ENCODE measurements at regions not wholly inside any gene's neighbourhood (a gene's known extent, or its start where the extent isn't known, plus 50 kb on each side); places are given as distances from the start of the nearest gene placed in this dataset.

- no peak for TF ChIP-seq CTCF (IDR thresholded peaks at IDR 0.05; ENCODE audit: low read depth, low read length)
- H3K27ac ChIP-seq = no peak overlapping the region
- H3K27me3 ChIP-seq (ENCODE audit: insufficient read depth, low read depth, severe bottlenecking) = no peaks in the 10 kb centered on the region
- no peak overlapping the region for H3K4me3 ChIP-seq (ENCODE audit: low read depth, low read length)
- no peaks in the 10 kb centered on the region for H3K9me3 ChIP-seq (ENCODE audit: severe bottlenecking)
- H3K36me3 ChIP-seq = no peaks in the 10 kb centered on the region
- DNase-seq = peak; percentile 9
Observed at GRCh38 chr2:181807526-181807925, 84.0 kb upstream of the ITPRID2 start.

GRCh38 chr2:181810823-181811695, 80.5 kb upstream of the ITPRID2 start:
- no peaks in the 10 kb centered on the region for H3K36me3 ChIP-seq
- TF ChIP-seq CTCF (IDR thresholded peaks at IDR 0.05; ENCODE audit: low read depth, low read length) = no peak
- no peak for DNase-seq
- H3K27ac ChIP-seq = no peak overlapping the region
- no peaks in the 10 kb centered on the region for H3K27me3 ChIP-seq (ENCODE audit: insufficient read depth, low read depth, severe bottlenecking)
- H3K4me3 ChIP-seq (ENCODE audit: low read depth, low read length) = no peak overlapping the region
- H3K9me3 ChIP-seq (ENCODE audit: severe bottlenecking) = no peaks in the 10 kb centered on the region

DNA sequence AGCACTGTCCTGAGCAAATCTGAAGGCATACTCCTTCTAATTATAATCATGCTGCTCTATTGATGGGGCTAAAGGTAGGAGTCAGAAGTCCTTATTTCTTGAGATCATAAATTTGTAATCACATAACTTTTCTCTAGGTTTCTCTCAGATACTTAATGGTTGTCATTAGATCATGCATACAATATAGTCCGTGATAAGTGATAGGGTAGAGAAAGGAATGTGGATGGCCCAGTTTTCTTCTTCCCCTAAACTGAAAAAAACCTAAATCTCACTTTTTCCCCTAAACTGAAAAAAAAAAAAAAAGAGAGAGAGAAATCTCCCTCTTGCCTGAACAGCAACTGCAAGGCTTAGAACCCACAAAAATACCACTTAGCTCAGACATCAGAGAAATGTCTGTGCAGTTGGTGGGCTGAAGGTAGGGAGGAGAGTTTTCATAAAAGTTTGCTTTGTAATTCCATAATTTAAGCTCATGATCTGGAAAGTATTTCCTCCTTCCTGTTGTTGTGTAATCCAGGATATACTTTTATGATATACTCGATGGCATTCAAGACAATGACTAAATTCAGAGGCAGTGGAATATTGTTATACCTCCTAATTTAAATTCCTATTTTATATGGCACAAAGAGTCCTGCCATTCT, 79.3 kb upstream of the ITPRID2 start:
- TF ChIP-seq CTCF (IDR thresholded peaks at IDR 0.05; ENCODE audit: low read depth, low read length) = no peak
- Histone ChIP-seq H3K27me3 (ENCODE audit: insufficient read depth, low read depth, severe bottlenecking) (no peaks in the 10 kb centered on the region), H3K9me3 (ENCODE audit: severe bottlenecking) (no peaks in the 10 kb centered on the region), H3K36me3 (no peaks in the 10 kb centered on the region), H3K4me3 (ENCODE audit: low read depth, low read length) (no peak overlapping the region), H3K27ac (no peak overlapping the region)
- DNase-seq = no peak

DNA sequence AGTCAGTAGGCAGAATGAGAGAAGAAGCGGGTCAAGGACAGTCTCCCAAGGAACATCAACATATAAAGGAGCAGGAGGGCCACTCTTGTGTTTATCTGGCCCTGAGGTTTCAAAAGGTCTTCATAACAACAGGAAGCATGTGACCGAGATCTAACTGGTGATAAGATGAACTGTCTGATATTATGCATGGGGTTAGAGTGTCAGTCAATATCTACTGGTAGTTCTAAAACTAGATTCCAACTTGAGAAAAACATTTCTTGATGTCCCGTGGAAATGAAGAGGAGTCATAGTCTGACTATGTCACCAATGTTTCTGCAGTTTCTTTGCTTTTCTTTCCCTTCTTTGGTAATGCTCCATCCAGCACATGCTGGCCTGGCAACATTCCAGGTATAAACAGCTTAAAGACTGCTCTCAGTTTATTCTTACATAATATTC, 77.5 kb upstream of the ITPRID2 start:
- no peak overlapping the region for H3K27ac ChIP-seq
- no peaks in the 10 kb centered on the region for H3K9me3 ChIP-seq (ENCODE audit: severe bottlenecking)
- no peak for DNase-seq
- H3K36me3 ChIP-seq = no peaks in the 10 kb centered on the region
- H3K27me3 ChIP-seq (ENCODE audit: insufficient read depth, low read depth, severe bottlenecking) = no peaks in the 10 kb centered on the region
- no peak overlapping the region for H3K4me3 ChIP-seq (ENCODE audit: low read depth, low read length)
- no peak for TF ChIP-seq CTCF (IDR thresholded peaks at IDR 0.05; ENCODE audit: low read depth, low read length)

DNA sequence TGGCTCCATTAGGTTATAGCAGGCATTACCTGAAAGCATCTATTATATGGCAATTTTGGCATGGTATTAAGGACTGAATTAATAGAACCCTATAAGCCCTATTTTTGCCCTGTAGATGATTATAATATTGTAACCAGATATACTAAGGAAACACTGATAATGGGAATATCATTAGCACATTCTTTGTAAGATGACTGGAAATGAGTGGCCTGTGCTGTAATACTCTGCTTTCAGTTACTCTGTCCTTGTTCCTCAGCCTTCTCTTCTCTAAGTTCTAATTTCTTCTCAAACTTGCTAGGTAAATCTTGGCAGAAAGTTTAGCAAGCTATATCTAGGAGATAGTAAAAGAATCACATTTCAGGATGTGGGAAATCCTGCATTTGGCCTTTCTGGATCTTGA, 74.0 kb upstream of the ITPRID2 start:
- Histone ChIP-seq H3K27ac (no peak overlapping the region), H3K9me3 (ENCODE audit: severe bottlenecking) (no peaks in the 10 kb centered on the region), H3K36me3 (no peaks in the 10 kb centered on the region), H3K4me3 (ENCODE audit: low read depth, low read length) (no peak overlapping the region), H3K27me3 (ENCODE audit: insufficient read depth, low read depth, severe bottlenecking) (no peaks in the 10 kb centered on the region)
- TF ChIP-seq CTCF (IDR thresholded peaks at IDR 0.05; ENCODE audit: low read depth, low read length) = no peak
- DNase-seq = no peak
